HG03025 (cell line): ENCODE measurements at regions not wholly inside any gene's neighbourhood (a gene's known extent, or its start where the extent isn't known, plus 50 kb on each side); places are given as distances from the start of the nearest gene placed in this dataset.

ENCODE experiments used
- ATAC-seq: cut with Tn5 transposase; IDR thresholded peaks from one replicate; pipeline ENCODE4 v1.9.1; 2021; ENCODE audit warnings: mild to moderate bottlenecking, moderate library complexity; ENCODE audit not compliant: unreplicated experiment, low FRiP score

GRCh38 chr3:71843071-71843470 is 58.1 kb upstream of the PROK2 start:
- ATAC-seq, result no peak

- no peak for ATAC-seq
Measured at GRCh38 chr3:71838406-71838805, 53.5 kb upstream of the PROK2 start.
